Ishikawa (cell line): ENCODE measurements at regions not wholly inside any gene's neighbourhood (a gene's known extent, or its start where the extent isn't known, plus 50 kb on each side); places are given as distances from the start of the nearest gene placed in this dataset.

Experiments used
- CEBPB ChIP-seq: IDR thresholded peaks from 2 replicates; pipeline ENCODE4 v1.6.1; 2012
- CREB1 ChIP-seq: IDR thresholded peaks from 2 replicates; pipeline ENCODE4 v1.6.1; 2012; ENCODE audit warnings: low read depth
- FOXM1 ChIP-seq: IDR thresholded peaks from 2 replicates; pipeline ENCODE4 v1.6.1; 2012; ENCODE audit warnings: low read depth, borderline replicate concordance
- MAX ChIP-seq: IDR thresholded peaks from 2 replicates; pipeline ENCODE4 v1.6.1; 2012
- NFIC ChIP-seq: IDR thresholded peaks from 2 replicates; pipeline ENCODE4 v1.6.1; 2012
- RAD21 ChIP-seq: IDR thresholded peaks from 2 replicates; pipeline ENCODE4 v1.6.1; 2012; ENCODE audit warnings: low read depth
- TAF1 ChIP-seq: IDR thresholded peaks from 2 replicates; pipeline ENCODE4 v1.6.1; 2012; ENCODE audit warnings: low read depth, mild to moderate bottlenecking
- TCF12 ChIP-seq: IDR thresholded peaks from 2 replicates; pipeline ENCODE4 v1.6.1; 2012; ENCODE audit warnings: low read depth
- YY1 ChIP-seq: IDR thresholded peaks from 2 replicates; pipeline ENCODE4 v1.6.1; 2012; ENCODE audit warnings: low read depth
- TF ChIP-seq, protein P1 (sequence below): IDR thresholded peaks from 2 replicates; pipeline ENCODE4 v1.6.1; 2012

DNA sequence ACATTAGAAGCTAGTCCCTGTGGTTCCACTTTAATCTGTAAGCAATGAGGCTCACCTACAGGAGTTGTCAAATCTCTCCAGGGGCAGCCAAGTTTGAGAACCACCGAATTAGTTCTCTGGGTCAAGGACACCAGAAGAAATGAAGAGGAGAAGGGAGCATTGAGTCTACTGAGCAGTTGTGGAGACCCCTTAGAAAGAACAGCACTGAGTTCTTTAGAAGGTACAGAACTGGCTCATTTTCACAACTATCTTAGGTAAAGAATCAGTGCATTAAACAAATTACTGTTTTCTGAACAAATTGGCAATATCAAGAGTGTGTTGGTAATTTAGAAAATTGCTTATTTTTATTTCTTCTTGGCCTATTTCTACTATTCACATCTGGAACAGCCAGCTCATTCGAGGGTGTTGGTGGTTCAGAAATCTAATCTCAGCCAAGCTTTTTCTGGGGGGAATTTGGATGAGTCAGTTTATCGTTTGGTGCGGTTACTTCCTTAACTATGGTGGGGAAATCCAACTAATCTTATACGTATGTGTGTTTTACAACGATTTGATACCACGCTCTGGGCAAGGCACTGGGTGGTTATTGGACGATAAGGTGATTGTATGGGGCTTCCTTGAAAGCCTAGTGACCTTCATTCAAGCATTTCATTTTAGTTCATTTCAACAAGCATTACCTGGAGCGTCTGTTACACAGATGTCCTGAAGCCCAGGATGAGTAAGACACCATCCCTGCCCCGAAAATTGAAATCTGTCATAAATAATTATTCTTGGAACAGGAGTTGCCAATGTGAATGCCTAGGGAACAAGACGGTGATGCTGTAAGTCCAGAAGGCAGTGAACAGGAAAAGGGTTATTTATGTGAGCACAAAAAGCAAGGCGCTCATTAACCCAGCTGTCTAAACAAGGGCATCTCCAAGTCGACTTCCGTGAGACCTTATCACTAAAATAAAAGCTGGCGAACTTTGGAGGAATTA, 52.0 kb upstream of the TMPRSS2 start:
- no peak for TF ChIP-seq TAF1

DNA sequence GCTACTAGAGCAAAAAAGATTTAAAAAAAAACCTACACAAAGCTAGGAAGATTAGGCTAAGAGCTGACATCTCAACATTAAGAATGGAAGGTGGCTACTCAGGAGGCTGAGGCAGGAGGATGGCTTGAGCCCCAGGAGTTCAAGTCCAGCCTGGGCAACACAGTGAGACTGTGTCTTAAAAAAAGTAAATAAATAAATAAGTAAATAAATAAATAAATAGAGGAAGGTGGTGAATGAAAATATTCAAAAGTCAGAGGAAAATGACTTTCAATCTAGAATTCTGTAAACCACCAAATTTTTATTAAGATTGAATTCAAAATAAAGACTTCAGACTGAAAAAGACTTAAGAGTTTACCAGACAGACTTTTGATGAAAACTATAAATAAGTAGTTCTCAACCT, 50.9 kb upstream of the TMPRSS2 start:
- TF ChIP-seq NFIC (no peak), TCF12 (no peak), TAF1 (no peak), YY1 (no peak), CREB1 (no peak)

- TF ChIP-seq RAD21 (no peak), NFIC (no peak), TCF12 (no peak), YY1 (no peak), MAX (no peak), FOXM1 (no peak), CEBPB (no peak)
- TF ChIP-seq, protein P1, sequence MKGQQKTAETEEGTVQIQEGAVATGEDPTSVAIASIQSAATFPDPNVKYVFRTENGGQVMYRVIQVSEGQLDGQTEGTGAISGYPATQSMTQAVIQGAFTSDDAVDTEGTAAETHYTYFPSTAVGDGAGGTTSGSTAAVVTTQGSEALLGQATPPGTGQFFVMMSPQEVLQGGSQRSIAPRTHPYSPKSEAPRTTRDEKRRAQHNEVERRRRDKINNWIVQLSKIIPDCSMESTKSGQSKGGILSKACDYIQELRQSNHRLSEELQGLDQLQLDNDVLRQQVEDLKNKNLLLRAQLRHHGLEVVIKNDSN, result no peak
Measured at GRCh38 chr21:41557884-41558283, 49.9 kb upstream of the TMPRSS2 start.
